Spleen (tissue), 7 donors: ENCODE measurements at regions not wholly inside any gene's neighbourhood (a gene's known extent, or its start where the extent isn't known, plus 50 kb on each side); places are given as distances from the start of the nearest gene placed in this dataset.

Experiments used
- CTCF ChIP-seq, 11 experiments: fragments of 200-600 bp in 7 of 11; fragments of 450-650 bp in 4 of 11; sonication (generic) in 4 of 11; IDR thresholded peaks in 8 of 11; conservative IDR thresholded peaks in 3 of 11; 1 replicate in 7 of 11; 2 replicates in 4 of 11; pipeline versions ENCODE4 v1.4.0 to v1.8.0; 2016 to 2021; ENCODE audit warnings: antibody characterized with exemption in 11 of 11, inconsistent platforms in 4 of 11, mild to moderate bottlenecking in 1 of 11
- POLR2A ChIP-seq, 3 donors: fragments of 450-650 bp; IDR thresholded peaks; one replicate each; pipeline ENCODE4 v1.5.1; 2017; ENCODE audit warnings: antibody characterized with exemption in 3 of 3, mild to moderate bottlenecking in 1 of 3
- donor health status: DM: no; HTN: no; CAD: no; lungs with moderate emphysema.
- donor health status: DM: no; HTN: no; CAD: no.
- donor health status: DM: no; HTN: no; CAD: no.

- TF ChIP-seq CTCF (IDR thresholded peaks at IDR 0.05 in 8 of 11, conservative IDR thresholded peaks at IDR 0.05 in 3 of 11), result no peak
- no peak for TF ChIP-seq POLR2A (IDR thresholded peaks at IDR 0.05)
These were observed 622.4 kb upstream of the POM121L12 start for GRCh38 chr7:52413051-52413450.
